AG20443 (cell line): ENCODE measurements at regions not wholly inside any gene's neighbourhood (a gene's known extent, or its start where the extent isn't known, plus 50 kb on each side); places are given as distances from the start of the nearest gene placed in this dataset.

Source experiments
- DNase-seq: peaks from one replicate; pipeline ENCODE4 v3.0.0; 2012; ENCODE audit warnings: low spot score, mixed read lengths

DNA sequence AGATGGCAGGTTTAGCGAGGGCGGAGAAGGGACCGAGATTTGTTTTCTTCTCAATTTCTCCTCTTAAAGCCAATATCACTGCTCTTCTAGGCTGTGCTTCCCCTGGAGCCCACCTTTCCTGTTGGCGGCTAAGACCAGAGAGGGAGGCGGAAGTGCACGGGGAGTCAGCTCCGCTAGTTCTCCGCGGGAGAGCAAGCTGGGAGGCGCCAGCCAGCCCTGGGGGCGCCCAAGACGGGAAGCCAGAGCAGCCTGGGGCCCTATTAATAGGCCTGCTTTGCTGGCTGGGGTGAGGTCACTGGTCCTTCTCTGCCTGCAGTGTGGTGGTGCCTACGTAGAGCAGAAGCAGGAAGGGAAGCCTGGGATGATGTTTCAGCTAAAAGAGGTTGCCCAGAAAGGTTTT, 61.6 kb downstream of the LSM5 start:
- DNase-seq: no peak

DNA sequence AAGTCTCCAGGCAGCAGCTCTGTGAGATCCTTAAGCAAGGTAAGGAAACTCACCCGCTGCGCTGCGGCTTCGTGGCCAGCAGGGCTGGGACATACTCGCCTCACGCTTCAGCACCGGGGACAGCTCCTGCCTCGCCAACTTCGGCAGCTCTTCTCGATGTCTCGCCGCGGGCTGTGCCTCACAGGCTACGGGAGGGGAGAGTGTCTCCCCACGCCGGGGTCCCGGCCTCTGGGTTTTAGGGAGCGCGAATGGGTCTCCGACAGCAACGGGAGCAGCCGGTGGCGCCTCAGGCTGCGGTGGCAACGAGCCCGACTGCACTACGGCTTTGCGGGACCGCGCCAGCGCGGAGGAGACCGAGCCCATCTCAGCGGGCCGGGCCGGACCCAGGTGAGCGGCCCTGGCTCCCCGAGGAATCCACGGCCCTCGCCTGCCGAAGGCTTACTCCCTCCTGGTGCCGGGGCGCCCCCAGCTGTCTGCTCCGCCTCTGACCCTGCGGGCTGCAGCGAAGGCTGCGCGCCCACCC, 62.4 kb downstream of the LSM5 start:
- peak; percentile 90 for DNase-seq

DNA sequence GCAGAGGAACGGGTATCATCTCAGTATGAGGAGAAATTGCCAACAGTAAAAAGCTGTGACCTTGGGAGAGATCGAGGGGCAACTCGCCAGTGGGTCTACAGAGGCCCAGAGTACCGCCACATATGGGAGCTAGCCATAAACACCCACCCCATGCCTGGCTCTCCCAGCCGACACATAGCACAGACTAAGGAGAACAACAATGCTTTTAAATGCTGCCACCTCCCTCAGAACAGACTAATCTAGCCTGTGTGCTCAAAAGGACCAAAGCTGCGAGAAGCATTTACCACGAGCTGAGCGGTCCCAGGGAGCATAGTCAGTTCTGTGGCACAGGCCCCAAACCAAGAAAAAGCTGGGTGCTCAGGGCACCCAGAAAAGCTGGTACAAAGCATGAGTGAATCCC, 73.3 kb downstream of the LSM5 start:
- no peak for DNase-seq

DNA sequence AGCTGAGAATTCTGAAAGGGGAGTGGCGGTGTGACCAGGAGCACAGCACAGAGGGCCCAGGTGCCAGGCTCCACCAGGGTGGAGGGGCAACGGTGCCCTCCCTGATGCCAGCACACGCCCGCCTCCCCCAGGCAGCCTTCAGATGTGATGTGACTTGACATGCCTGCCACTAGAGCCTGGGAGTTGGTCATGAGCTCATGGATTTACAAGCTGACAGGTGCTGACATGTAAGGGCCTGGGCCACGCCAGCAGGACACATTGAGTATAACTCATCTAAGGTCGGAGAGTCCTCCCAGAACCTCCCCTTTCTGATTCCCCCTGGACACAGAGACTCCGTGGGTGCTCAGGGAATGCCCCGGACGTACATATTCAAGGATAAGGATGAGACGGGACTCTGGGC, 74.2 kb downstream of the LSM5 start:
- no peak for DNase-seq

DNA sequence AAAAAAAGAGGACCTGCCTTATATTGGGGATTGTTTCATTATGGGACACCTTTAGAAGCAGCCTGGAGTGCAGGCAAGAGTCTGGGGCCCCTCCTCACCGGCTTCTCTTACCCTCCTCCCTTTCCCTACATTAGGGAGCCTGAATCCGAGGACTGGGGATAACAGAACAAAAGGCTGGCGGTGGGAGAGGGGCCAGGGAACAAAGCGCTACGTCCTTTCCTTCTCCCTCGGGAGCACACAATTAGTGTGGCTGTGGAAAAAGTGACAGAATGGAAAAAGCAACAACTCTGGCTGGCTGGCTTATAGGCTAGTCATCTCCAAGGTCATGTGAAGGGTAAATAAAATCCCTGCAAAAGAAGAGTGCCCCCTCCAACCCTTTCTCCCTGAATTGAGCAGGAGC, 74.7 kb downstream of the LSM5 start:
- no peak for DNase-seq

DNA sequence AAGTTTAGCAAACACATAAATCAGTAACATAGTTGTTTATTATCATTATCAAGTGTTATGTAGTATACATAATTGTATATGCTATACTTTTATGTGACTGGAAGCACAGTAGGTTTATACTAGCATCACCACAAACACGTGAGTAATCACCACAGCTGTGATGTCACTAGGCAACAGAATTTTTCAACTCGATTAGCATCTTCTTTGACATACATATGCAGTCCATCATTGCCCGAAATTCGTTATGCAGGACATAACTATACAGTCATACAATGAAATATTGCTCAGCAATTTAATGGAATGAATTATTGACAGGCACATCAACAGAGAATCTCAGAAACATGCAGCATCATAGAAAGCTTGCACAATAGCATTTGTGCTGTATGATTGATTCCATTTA, 77.7 kb downstream of the LSM5 start:
- DNase-seq: no peak

DNA sequence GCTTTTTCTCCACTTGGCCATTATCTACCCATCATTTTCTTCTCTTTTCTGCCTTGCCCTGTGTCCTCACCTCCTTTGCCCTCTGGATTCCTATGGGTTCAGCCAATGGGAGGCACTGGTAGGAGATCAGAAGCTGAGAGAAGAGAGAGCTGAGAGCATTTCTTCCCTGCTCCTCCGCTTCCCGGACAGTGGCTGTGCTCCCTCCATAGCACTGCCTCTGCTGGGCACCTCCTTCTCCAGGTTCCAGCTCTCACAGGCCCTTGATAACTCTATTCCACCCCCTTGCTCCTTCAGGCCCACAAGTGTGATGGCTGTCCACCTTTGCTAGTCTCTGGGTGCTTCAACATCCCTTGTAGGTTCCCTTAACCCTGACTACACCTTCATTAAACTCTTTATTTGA, 79.6 kb downstream of the LSM5 start:
- DNase-seq: no peak

DNA sequence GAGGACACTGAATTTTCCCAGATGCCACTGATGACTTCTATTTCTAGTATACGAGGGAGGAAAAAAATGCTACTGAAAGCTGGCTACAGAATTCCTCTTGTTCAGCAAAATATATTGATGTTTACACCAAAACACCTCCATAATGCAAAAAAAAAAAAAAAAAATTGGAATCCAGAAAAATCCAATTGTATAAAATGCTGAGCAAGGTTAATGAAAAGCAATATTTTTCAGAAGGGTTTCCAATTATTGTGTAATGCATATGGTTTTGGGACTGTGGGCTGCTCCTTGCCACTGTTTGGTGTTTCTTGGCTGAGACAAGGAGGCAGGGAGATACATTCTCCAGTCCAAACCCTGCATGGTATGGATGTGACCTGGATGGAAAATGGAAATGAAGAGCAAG, 83.8 kb downstream of the LSM5 start:
- DNase-seq: no peak

DNA sequence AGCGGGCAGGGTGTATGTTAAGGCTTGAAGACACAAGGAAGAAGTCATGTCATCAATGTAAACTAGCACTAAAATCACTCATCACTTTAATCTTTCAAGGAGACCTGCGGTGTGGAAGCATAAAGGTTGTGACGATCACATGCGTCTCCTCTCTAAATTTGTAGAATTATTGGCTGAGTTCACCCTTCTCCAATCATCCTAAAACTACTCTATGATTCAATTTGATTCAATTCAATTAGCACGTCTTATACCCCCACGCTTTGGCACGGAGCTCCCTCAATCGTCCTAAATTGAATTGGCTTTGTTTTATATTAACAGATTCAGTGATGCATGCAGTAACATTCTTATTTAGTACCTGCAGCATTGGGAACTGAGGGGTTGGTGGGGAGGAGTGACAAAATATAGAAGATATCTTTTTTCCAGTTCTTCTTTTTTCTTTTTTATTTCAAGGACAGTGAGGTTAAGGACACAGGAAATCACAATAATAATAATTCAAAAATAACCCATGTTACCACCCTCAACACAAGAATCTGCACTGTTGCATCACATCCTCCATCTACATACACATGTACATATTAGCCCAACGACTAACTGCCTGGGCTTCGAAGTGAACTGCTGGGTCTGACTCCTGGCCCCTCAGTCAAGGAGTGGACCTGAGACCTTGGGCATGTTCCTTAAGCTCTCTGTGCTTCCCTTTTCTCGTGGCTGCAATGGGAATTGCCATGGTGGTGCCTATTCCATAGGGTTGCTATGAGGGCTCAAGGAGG, 86.5 kb downstream of the LSM5 start:
- no peak for DNase-seq

DNA sequence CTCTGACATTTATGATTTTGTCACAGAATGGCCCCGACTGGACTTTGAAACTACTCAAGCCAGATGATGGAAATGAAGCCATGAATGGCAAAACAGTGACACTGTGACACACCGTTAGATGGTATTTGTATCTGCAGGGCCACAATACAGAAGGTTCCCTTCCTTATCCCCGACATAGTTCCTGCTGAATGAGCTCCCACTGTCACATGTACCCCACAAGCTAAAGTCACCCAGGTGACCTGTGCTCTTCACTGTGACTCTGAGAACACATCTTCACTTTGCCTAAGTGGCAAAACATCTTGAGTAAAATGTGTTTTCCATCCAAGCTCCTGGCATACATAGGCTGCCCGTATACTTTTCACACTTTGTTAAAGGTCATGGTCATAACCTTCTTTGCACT, 89.5 kb downstream of the LSM5 start:
- DNase-seq: no peak

DNA sequence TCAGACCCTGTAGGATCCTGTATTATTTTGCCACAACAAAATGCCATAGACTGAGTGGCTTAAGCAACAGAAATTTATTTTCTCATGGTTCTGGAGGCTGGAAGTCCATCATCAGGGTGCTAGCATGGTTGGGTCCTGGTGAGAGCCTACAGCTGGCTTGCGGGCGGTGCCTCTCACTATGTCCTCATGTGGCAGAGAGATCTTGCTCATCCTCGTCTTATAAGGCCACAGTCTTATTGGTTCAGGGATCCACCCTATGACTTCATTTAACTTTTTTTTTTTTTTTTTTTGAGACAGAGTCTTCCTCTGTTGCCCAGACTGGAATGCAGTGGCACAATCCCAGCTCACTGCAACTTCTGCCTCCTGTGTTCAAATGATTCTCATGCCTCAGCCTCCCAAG, 90.9 kb downstream of the LSM5 start:
- no peak for DNase-seq

DNA sequence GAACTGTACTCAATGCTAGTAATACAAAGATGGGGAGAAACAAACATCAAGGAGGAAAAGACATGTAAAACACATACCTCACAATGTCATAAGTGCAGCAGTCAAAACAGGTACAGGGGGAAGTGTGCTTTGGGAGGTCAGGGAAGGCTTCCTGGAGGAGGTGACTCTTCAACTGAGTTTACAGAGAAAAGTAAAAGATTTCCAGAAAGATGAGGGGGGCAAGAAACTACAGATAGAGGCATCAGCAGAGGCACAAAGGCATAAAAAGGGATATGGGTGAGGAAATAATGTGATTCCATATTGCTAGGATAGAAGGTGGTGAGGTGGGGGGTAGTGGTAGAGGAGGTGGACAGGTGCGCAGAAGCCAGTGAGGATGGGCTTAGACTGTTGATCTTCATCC, 95.0 kb downstream of the LSM5 start:
- DNase-seq: no peak

DNA sequence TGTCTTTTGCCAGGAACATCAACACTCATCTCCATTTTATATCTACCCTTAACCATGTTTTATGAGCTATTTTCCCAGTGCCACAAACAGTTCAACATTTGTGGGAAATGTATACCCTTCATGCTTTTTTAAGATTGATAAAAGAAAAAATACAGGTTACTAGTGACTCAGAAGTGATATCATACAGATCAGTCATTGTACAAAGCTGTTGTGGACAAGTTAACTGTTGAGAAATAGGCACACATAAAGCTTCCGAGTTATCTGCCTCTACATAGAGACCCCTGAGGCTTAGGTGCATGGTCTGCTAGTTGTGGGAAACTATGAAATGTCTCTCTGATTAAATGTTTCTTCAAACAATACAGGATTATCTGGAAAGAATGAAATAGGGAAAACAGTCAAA, 96.3 kb downstream of the LSM5 start:
- no peak for DNase-seq

DNA sequence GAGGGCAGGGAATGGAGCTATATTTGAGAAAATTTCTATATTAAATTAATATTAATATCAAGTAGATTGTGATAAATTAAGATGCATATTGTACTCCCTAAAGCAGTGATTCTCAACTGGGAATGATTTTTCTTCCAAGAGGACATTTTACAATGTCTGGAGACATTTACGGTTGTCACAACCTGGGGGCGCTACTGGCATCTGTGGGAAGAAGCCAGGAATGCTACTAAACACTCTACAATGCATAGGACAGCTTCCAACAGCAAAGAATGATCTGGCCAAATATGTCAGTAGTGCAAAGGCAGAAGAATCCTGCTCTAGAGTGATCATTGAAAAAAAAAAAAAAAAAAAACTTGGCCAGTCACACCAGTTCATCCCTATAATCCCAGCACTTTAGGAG, 100.0 kb downstream of the LSM5 start:
- no peak for DNase-seq

DNA sequence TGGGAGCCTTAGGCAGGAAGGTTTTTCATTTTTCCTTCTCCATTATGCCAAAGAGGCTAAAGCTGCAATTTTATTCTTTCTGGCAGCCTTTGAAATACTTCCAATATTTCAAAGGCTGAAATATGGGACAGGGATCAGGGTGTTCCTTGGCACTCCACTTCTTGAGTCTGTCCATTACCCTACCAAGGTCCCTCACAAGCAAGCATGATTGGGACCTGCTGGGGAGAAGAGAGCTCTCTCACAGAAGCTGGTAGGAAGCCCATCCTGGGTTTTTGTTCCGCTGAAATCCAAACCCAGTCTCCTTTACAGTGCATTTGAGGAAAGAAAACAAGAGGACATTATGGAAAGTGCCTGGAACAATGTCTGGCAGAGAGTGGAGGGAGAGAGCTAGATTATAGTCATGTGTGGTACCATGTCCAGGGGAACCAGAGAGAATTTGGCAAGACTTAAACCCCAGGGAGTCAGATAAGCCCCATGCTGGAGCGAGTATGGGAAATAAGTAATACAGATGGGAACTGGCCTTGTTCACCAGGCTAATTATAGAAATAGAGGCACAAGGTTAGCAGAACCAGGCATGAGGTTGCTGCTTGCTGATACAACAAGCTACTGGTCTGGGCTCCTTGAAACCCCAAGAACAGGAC, 104.7 kb downstream of the LSM5 start:
- no peak for DNase-seq

DNA sequence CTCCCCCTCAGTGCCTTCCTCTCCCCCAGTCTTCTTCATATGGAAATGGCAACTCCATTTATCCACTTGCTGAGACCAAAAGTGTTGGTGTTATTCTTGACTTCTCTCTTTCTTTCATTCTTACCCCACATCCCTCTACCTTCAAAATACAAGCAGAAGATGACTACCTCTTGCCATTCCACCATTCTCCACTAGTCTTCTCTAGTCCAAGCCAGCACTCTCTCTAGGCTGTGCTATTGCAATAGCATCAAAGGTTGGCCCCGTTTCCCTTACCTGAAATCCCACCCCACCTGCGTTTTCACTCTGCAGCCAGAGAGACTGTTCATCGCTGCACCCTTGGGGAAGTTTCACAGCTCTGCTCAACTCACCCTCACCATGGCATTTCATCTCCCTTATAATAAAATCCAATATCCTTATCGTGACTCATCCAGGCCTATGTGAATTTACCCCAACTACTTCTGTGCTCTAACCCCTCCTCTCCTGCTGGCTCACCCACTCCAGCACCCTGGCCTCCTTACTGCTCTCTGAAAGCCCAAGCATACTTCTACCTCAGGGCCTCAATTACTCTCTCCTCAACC, 109.1 kb downstream of the LSM5 start:
- DNase-seq: no peak

DNA sequence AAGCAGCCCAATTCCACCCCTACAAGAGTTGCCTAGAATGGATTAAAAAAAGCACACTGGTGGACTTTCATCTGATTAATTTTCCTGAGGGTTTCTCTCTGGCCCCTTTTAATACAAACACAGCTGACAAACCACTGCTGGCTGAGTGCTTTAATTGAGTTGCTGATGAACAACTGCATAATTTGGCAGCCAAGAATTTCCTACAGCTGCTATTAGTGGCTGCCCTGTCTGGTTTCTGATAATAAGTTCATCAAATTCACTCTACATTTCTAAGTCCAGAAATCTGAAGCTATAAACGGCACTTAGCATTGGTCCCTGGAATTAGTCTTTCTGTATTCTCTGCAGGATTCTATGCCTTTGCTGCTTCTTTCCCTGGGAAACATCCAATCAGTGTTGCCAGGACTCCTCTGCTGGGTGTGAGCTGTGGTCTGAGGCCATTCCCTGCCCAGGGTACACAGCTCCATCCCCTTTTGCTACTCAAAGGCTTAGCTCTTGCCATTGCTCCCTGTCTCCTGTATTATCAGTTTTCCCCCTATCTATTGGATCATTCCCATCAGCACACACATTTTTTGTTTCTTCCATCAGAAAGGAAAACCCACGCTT, 110.6 kb downstream of the LSM5 start:
- DNase-seq: no peak

DNA sequence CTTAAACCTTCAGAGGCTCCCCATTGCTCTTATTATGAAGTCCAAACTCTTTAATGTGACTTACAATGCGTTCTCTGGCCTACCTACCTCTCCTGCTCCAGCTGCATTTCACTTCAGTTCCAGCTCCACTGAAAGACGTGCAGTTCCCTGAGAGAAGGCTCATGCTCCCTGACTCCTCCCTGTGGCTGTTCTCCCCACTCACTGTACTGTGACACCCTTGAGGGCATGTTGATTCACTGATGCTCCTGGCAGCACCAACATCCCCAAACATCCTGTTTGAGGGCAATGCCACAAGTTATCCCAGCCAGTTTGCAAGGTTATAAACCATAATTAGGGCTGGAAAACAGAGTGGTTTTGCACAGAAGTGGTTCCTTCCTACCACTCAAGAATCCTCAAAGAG, 111.2 kb downstream of the LSM5 start:
- DNase-seq: no peak

DNA sequence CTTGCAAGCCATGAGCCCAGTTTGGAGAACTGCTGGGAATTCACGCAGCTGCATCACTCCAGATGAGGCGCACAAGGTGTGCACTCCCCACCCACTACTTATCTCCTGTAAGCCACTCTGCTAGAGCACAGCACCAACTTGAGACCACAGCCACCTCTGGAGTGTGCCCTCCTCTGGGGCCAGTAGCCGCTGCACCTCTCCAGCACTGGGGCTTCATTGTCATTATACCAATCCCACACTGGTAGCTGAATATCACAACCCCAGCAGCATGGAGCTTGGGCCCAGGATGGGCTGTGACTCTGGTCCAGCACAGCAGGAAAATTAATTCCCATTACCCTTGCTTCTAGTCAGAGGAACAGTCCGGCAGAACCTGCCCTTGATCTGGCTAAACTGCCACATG, 125.6 kb downstream of the LSM5 start:
- no peak for DNase-seq

DNA sequence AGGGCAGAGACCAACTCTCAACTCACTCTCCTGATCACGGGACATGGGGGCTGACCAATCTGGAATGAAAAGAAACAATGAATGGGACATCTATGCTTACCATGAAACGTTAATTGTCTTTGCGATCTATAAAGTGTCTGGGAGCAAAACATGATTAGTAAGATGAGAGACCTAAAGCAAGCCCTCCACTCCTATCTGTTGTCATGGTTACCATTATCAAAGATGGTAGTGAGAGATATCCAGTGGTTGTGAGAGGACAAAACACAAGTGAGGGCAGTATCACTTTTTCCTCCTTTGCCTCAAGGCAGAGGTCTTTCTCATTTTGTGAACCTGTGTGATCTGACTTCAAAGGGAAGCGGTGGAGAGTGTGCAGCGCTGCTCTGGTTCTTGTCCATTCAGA, 130.1 kb downstream of the LSM5 start:
- no peak for DNase-seq

DNA sequence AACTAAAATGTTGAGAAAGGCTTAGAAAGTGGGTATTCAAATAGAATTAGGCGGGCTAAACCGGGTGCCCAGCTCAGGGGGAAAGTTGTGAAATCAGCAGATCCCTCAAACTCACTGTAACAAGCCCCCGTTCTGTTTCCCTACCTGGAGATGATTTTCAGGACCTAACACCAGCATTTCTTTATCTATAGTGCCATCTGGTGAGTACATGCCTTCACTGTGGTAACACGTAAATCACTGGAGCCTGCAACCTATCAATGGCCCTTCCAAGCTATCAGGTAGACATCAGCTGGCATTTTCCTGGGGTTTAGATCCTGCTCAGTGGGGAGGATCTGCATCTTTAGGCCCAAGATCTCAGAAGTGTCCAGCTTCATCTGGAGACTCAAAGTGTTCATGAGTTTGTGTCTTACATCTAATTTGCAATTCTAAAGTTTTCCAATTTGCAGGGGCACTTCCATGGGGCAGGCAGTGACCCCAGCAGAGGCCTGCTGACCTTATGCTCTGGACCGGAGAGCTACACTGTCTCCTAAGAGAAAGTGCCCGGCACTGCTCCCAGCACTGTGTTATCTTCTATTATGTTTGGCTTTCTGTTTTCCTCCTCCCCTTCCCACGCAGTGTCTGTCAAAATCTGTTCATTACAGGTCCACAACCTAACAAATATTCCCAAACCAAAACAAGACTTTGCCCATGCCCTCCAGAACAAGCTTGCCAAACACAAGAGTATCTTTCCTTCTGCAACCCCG, 132.5 kb downstream of the LSM5 start:
- no peak for DNase-seq

DNA sequence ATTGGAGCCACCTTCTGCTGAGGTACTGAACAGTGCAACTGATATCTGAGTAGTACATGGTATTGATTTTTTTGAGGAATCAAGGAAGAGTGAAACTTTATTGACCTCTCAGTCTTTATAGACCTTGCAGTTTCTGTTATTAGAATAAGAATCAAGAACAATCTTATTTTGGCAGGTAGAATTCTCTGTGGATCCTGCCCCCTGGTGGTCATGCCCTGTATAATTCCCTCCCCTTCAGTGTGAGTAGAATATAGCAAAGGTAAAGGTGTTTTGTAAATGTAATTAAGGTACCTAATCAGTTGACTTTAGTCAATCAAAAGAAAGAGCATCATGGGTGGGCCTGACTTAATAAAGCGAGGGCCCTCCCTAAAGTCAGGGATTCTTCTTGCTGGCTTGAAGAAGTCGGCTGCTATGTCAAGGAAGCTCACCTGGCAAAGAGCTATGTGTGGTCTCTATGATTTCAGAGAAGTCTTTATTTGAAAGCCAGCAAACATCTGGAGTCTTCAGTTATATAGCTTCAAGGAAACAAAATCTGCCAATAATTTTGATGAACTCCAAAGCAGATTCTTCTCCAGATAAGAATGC, 142.8 kb downstream of the LSM5 start:
- no peak for DNase-seq
